ENCODE measurements at regions not wholly inside any gene's neighbourhood (a gene's known extent, or its start where the extent isn't known, plus 50 kb on each side); places are given as distances from the start of the nearest gene placed in this dataset.

- Histone ChIP-seq H3K4me3 (ENCODE audit: low read length in 2 of 2) (no peak overlapping the region), H3K27ac (replicated peaks; ENCODE audit: low read length) (no peak overlapping the region), H3K36me3 (replicated peaks in 1 of 2; ENCODE audit: control insufficient read depth in 2 of 2, insufficient read depth in 2 of 2, low read length in 2 of 2) (no peaks in the 10 kb centered on the region), H3K23ac (ENCODE audit: low read depth, low read length, poor library complexity) (no peak overlapping the region), H2AFZ (ENCODE audit: low read length) (no peak overlapping the region), H3K9me3 (replicated peaks in 1 of 2; ENCODE audit: control insufficient read depth in 2 of 2, insufficient read depth in 1 of 2, low read depth in 1 of 2, low read length in 2 of 2) (peaks cover 0 to 7% of the 10 kb centered on the region in 2 donors), H2BK15ac (ENCODE audit: low read length) (no peak overlapping the region), H3K14ac (ENCODE audit: low read length) (no peak overlapping the region), H3K4me1 (ENCODE audit: control insufficient read depth in 2 of 2, insufficient read depth in 1 of 2, low read depth in 1 of 2, low read length in 2 of 2) (peaks cover 25 to 37% of the 10 kb centered on the region in 2 donors), H2BK120ac (ENCODE audit: low read depth, low read length) (no peak overlapping the region), H3K9ac (ENCODE audit: low read depth, low read length, poor library complexity) (no peak overlapping the region), H3K18ac (ENCODE audit: low read length) (peak overlapping the region; percentile 20), H3K27me3 (ENCODE audit: control insufficient read depth in 3 of 3, insufficient read depth in 3 of 3, low read depth in 1 of 3, low read length in 3 of 3) (no peaks in the 10 kb centered on the region), H4K91ac (ENCODE audit: low read depth, low read length, poor library complexity) (no peak overlapping the region), H3K4me2 (ENCODE audit: insufficient read depth, low read length, poor library complexity, severe bottlenecking) (no peak overlapping the region), H4K8ac (ENCODE audit: low read depth, low read length) (no peak overlapping the region), H3K79me1 (ENCODE audit: low read depth, low read length) (no peaks in the 10 kb centered on the region), H2AK5ac (ENCODE audit: low read depth, low read length) (no peak overlapping the region), H2BK12ac (ENCODE audit: low read length) (no peak overlapping the region), H2BK5ac (ENCODE audit: low read length) (no peak overlapping the region), H3K4ac (ENCODE audit: low read length) (no peak overlapping the region)
- no CpG with 5 or more reads among the region's 8 CpGs for WGBS, 2 donors (ENCODE audit: extremely low coverage in 2 of 2, insufficient read length in 2 of 2, insufficient replicate concordance in 1 of 2)
- DNase-seq (ENCODE audit: low spot score): peak; percentile 36
Measured at GRCh38 chr3:127396473-127396872, 108.6 kb upstream of the PRR20G start.

- Histone ChIP-seq H3K27me3 (ENCODE audit: control insufficient read depth in 3 of 3, insufficient read depth in 3 of 3, low read depth in 1 of 3, low read length in 3 of 3) (no peaks in the 10 kb centered on the region), H3K4me1 (ENCODE audit: control insufficient read depth in 2 of 2, insufficient read depth in 1 of 2, low read depth in 1 of 2, low read length in 2 of 2) (peaks cover 19 to 36% of the 10 kb centered on the region in 2 donors), H3K4me3 (ENCODE audit: low read length in 2 of 2) (no peak overlapping the region), H3K23ac (ENCODE audit: low read depth, low read length, poor library complexity) (no peak overlapping the region), H3K9me3 (replicated peaks in 1 of 2; ENCODE audit: control insufficient read depth in 2 of 2, insufficient read depth in 1 of 2, low read depth in 1 of 2, low read length in 2 of 2) (peaks cover 0 to 7% of the 10 kb centered on the region in 2 donors), H2BK5ac (ENCODE audit: low read length) (no peak overlapping the region), H2AFZ (ENCODE audit: low read length) (peak overlapping the region; percentile 49), H3K14ac (ENCODE audit: low read length) (no peak overlapping the region), H4K91ac (ENCODE audit: low read depth, low read length, poor library complexity) (no peak overlapping the region), H3K4me2 (ENCODE audit: insufficient read depth, low read length, poor library complexity, severe bottlenecking) (no peak overlapping the region), H3K36me3 (replicated peaks in 1 of 2; ENCODE audit: control insufficient read depth in 2 of 2, insufficient read depth in 2 of 2, low read length in 2 of 2) (no peaks in the 10 kb centered on the region), H2BK120ac (ENCODE audit: low read depth, low read length) (no peak overlapping the region), H3K27ac (replicated peaks; ENCODE audit: low read length) (peak overlapping the region; percentile 3), H3K4ac (ENCODE audit: low read length) (no peak overlapping the region), H4K8ac (ENCODE audit: low read depth, low read length) (no peak overlapping the region), H3K79me1 (ENCODE audit: low read depth, low read length) (no peaks in the 10 kb centered on the region), H3K18ac (ENCODE audit: low read length) (peak overlapping the region; percentile 67), H2AK5ac (ENCODE audit: low read depth, low read length) (peak overlapping the region; percentile 3), H3K9ac (ENCODE audit: low read depth, low read length, poor library complexity) (no peak overlapping the region), H2BK15ac (ENCODE audit: low read length) (no peak overlapping the region), H2BK12ac (ENCODE audit: low read length) (peak overlapping the region; percentile 5)
- no CpG with 5 or more reads among the region's 9 CpGs for WGBS, 2 donors (ENCODE audit: extremely low coverage in 2 of 2, insufficient read length in 2 of 2, insufficient replicate concordance in 1 of 2)
- no peak for DNase-seq (ENCODE audit: low spot score)
Measured at GRCh38 chr3:127395663-127396355, 108.0 kb upstream of the PRR20G start.

GRCh38 chr3:127394984-127395662 lies 107.3 kb upstream of the PRR20G start:
- H3K4me1 ChIP-seq (ENCODE audit: control insufficient read depth in 2 of 2, insufficient read depth in 1 of 2, low read depth in 1 of 2, low read length in 2 of 2): peaks cover 19 to 36% of the 10 kb centered on the region in 2 donors
- H3K27ac ChIP-seq (replicated peaks; ENCODE audit: low read length): no peak overlapping the region
- H3K4me3 ChIP-seq (ENCODE audit: low read length in 2 of 2): no peak overlapping the region
- no peak overlapping the region for H3K14ac ChIP-seq (ENCODE audit: low read length)
- H3K4ac ChIP-seq (ENCODE audit: low read length): no peak overlapping the region
- no peak overlapping the region for H2BK5ac ChIP-seq (ENCODE audit: low read length)
- WGBS, 2 donors (ENCODE audit: extremely low coverage in 2 of 2, insufficient read length in 2 of 2, insufficient replicate concordance in 1 of 2): no CpG with 5 or more reads among the region's 15 CpGs
- H2AFZ ChIP-seq (ENCODE audit: low read length): peak overlapping the region; percentile 49
- no peaks in the 10 kb centered on the region for H3K79me1 ChIP-seq (ENCODE audit: low read depth, low read length)
- peak overlapping the region; percentile 1 for H2BK12ac ChIP-seq (ENCODE audit: low read length)
- no peaks in the 10 kb centered on the region for H3K27me3 ChIP-seq (ENCODE audit: control insufficient read depth in 3 of 3, insufficient read depth in 3 of 3, low read depth in 1 of 3, low read length in 3 of 3)
- H3K9me3 ChIP-seq (replicated peaks in 1 of 2; ENCODE audit: control insufficient read depth in 2 of 2, insufficient read depth in 1 of 2, low read depth in 1 of 2, low read length in 2 of 2): peaks cover 0 to 4% of the 10 kb centered on the region in 2 donors
- H4K91ac ChIP-seq (ENCODE audit: low read depth, low read length, poor library complexity): no peak overlapping the region
- peak overlapping the region; percentile 29 for H2BK15ac ChIP-seq (ENCODE audit: low read length)
- no peak overlapping the region for H3K4me2 ChIP-seq (ENCODE audit: insufficient read depth, low read length, poor library complexity, severe bottlenecking)
- DNase-seq (ENCODE audit: low spot score): no peak
- no peak overlapping the region for H3K9ac ChIP-seq (ENCODE audit: low read depth, low read length, poor library complexity)
- H2BK120ac ChIP-seq (ENCODE audit: low read depth, low read length): peak overlapping the region; percentile 6
- H3K23ac ChIP-seq (ENCODE audit: low read depth, low read length, poor library complexity): no peak overlapping the region
- H3K36me3 ChIP-seq (replicated peaks in 1 of 2; ENCODE audit: control insufficient read depth in 2 of 2, insufficient read depth in 2 of 2, low read length in 2 of 2): no peaks in the 10 kb centered on the region
- peak overlapping the region; percentile 3 for H2AK5ac ChIP-seq (ENCODE audit: low read depth, low read length)
- no peak overlapping the region for H4K8ac ChIP-seq (ENCODE audit: low read depth, low read length)
- peak overlapping the region; percentile 67 for H3K18ac ChIP-seq (ENCODE audit: low read length)

- Histone ChIP-seq H3K4me1 (ENCODE audit: control insufficient read depth in 2 of 2, insufficient read depth in 1 of 2, low read depth in 1 of 2, low read length in 2 of 2) (peaks cover 26 to 36% of the 10 kb centered on the region in 2 donors), H3K4ac (ENCODE audit: low read length) (no peak overlapping the region), H2BK12ac (ENCODE audit: low read length) (no peak overlapping the region), H2BK5ac (ENCODE audit: low read length) (no peak overlapping the region), H4K8ac (ENCODE audit: low read depth, low read length) (no peak overlapping the region), H3K23ac (ENCODE audit: low read depth, low read length, poor library complexity) (no peak overlapping the region), H2AK5ac (ENCODE audit: low read depth, low read length) (peak overlapping the region; percentile 12), H2AFZ (ENCODE audit: low read length) (no peak overlapping the region), H3K9me3 (replicated peaks in 1 of 2; ENCODE audit: control insufficient read depth in 2 of 2, insufficient read depth in 1 of 2, low read depth in 1 of 2, low read length in 2 of 2) (no peaks in the 10 kb centered on the region), H3K4me2 (ENCODE audit: insufficient read depth, low read length, poor library complexity, severe bottlenecking) (no peak overlapping the region), H4K91ac (ENCODE audit: low read depth, low read length, poor library complexity) (no peak overlapping the region), H3K9ac (ENCODE audit: low read depth, low read length, poor library complexity) (no peak overlapping the region), H3K4me3 (ENCODE audit: low read length in 2 of 2) (no peak overlapping the region), H3K27ac (replicated peaks; ENCODE audit: low read length) (no peak overlapping the region), H3K36me3 (replicated peaks in 1 of 2; ENCODE audit: control insufficient read depth in 2 of 2, insufficient read depth in 2 of 2, low read length in 2 of 2) (no peaks in the 10 kb centered on the region), H3K18ac (ENCODE audit: low read length) (peak overlapping the region; percentile 9), H3K27me3 (ENCODE audit: control insufficient read depth in 3 of 3, insufficient read depth in 3 of 3, low read depth in 1 of 3, low read length in 3 of 3) (no peaks in the 10 kb centered on the region), H2BK120ac (ENCODE audit: low read depth, low read length) (no peak overlapping the region), H3K14ac (ENCODE audit: low read length) (no peak overlapping the region), H3K79me1 (ENCODE audit: low read depth, low read length) (no peaks in the 10 kb centered on the region), H2BK15ac (ENCODE audit: low read length) (no peak overlapping the region)
- no peak for DNase-seq (ENCODE audit: low spot score)
- no CpG with 5 or more reads among the region's 4 CpGs for WGBS, 2 donors (ENCODE audit: extremely low coverage in 2 of 2, insufficient read length in 2 of 2, insufficient replicate concordance in 1 of 2)
Measured at GRCh38 chr3:127394031-127394430, 106.2 kb upstream of the PRR20G start.

Measured in neuronal stem cell (in vitro differentiated cells).